Right lung (tissue), 2 donors: ENCODE measurements at regions not wholly inside any gene's neighbourhood (a gene's known extent, or its start where the extent isn't known, plus 50 kb on each side); places are given as distances from the start of the nearest gene placed in this dataset.

Source experiments
- DNase-seq, 2 donors: peaks; one replicate each; pipeline ENCODE4 v3.0.0-alpha.2; 2013

DNA sequence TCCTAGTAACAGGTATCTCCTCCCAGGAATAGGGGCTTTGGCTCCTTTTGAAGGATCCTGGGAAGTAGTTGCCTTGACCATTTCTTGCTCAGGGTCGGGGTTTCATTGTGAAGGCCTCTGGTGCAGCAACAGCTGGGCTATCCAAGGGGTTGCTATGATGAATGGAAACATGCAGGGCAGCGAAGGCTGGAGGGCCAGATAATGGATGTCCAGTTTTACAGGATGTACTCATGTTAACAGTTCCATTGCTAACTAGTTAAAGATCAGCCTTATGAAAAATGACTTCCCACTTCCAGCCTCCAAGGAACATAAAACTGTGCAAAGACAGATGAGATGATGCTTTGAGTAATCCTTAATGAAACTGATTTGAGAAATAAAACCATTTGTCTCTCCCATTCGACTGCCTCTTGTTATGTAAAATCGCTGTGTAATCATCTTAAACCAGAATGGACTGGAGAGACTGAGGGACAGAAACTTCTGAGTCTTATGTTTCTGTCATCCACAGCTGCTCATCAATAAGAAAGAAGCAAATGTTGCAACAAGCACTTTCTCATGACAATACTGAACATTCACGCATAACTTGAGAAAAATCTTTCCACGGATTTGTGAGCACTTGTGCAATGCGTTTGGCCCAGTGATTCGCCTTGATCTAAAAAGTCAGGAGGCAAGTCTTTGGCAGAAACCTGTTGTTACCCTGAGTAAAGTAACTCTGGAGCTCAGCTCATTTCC is 473.5 kb upstream of the RGMA start:
- no peak for DNase-seq

DNA sequence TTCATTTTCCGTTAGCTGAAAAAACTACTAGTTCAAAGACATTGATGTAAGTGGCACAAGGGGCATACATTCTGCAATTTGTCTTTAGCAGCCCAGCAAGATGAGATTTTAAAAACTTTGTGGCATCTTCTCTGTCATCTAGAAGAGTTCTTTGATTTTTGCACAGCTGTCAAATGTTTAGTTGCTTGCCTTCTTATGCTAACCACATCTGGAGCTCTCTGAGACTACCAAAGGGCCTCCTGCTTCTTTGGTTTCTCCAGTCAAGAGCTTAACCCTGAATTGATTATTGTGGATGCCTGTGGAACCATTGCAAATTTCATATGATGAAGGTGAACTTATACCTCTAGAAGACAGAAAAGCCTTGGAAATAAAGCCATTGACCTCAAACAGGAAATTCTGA is 468.7 kb upstream of the RGMA start:
- DNase-seq = no peak

DNA sequence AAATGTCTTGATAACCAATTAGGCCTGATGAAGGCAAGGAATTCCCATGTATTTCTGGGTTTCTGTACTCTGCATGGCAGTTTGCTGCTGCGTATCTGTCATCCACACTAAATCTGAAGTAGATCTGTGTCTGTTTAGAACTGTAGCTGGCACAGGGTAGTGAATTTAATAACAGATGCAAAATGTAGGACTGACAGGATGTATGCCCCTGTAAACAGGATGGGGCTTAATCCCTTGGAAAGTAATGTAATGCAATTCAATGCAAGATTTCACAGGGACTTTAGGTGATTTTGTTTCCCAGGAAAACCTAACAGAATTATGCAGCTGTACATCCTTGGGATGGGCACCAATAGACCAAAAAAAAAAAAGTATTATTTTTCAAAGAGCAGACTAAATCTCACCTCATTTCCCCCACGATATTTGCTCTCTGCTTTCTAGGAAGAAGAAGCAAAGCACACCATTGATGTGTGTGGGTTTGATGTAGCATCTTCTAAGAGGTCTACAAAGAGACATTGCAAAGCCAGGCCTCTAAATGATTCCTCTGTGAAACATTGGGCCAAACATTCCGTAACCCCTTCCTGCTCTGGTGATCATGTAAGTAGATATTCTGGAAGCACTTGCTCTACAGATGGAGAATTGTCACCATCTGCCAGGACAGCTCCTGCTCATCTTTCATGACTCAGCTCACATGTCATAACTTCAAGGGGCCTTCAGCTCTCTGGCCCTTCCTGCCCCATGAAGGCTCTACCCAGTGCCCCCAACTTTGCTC is 464.3 kb upstream of the RGMA start:
- DNase-seq = no peak

DNA sequence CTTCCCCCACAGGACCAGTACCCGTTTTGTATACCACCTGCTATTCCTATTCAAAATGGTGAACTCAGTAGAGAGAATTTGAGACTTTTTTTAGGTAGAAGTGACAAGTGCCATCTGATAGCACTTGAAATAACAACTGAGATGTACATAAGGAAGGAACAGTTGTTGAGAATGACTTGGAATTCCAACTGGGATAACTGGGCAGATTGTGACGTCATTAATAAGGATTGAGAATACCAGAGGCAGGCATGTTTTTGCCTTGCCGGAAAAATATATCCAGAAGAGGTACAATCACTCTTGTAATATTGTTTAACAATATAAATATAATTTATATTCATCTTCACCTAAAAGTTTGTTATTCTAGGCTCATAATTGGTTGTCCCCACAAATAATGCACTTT is 454.1 kb upstream of the RGMA start:
- no peak for DNase-seq

DNA sequence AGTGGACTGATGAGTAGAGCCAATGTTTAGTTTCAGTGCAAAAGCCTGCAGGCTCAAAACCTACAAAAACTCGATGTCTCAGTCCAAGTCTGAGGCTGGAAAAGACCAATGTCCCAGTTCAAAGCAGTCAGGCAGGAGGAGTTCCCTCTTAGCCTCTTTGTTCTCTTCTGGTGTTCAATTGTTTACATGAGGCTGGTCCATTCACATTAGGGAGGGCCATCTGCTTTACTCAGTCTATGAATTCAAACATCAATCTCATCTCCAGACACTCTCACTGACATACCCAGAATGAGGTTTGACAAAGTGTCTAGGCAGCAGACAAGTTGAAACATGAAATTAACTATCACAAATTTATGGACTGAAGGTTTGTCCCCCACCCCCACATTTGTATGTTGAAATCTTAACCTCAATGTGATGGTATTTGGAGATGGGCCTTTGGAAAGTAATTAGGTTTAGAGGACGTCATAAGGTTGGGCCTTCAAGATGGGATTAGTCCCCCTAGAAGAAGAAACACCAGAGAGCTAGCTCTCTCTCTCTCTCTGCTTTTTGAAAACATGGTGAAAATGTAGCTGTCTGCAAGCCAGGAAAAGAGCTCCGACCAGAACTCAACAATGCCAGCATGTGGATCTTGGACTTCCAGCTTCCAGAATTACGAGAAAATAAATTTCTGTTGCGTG is 438.5 kb upstream of the RGMA start:
- no peak for DNase-seq

DNA sequence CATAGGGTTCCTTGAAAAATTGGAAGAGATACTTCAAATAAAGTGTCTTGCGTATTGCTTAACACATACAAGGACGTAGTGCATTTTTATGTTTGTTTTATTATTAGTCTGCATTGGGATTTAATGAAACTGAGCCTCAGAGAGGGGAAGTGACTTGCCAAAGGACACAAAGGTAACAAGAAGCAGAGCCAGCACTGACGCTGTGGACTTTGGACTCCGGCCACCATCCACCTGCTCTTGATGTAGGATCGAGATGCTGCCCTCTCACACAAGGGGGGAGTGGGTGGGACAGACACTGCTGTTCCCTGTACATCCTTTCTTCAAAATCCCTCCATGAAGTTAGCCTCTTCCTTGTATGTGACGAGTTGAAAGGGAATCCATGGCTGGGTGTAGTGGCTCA is 435.4 kb upstream of the RGMA start:
- DNase-seq = no peak

DNA sequence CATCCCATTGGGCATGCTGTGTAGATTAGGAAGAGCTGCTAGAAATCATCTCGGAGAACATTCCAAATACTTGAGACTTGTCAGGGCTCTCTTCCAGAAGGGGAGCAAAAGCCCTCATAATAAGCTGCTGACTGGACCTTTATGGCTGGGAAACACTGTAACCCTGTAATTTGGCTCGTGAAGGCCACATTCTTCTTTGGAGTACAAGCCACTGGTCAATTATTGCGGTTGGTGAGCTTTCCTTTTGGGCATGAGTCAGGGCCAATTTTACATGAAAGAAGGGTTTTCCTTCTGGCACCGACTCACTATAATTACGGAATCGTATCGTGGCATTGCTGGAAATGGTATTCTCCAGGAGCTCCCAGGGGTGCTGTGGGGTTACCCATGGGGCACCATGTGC is 434.5 kb upstream of the RGMA start:
- DNase-seq = peak in 1 of 2 donors; percentile 4

DNA sequence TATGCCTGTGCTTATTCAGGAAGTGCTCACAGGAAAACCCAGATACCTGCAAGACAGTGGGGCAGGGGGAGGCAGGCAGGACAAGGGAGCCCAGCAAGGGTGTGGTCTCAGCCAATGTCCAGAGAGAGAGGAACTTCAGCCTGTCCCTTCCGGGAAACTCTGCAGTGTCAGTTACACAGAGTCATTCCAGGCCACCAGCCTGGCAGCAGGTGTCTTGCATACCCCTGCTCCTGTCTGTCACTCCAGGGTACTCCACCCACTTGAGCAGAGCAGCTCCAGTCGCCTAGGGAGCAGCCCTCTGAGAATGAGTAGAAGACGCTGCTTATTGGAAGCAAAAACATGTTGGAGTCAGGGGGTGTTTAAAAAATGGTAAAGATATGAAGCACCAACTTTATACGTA is 431.2 kb upstream of the RGMA start:
- no peak for DNase-seq

- no peak for DNase-seq
Observed at GRCh38 chr15:93519599-93519998, 430.6 kb upstream of the RGMA start.

DNA sequence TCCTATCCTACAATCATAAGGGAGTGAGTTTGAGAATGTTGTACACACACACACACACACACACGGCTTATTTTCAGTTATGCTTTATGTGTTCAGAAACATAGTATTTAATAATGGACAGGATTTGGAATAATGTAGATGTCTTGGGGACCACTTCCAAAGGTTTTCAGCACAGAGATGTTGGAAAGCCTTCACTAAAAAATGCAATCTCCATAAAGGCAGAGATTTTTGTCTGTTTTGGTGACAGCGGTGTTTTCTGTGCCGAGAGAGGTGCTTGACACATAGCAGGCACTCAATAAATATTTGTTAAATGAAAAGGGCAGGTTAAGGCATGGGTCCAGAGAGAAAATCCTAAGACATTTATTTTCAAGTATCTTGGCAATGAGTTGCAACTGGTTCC is 428.2 kb upstream of the RGMA start:
- no peak for DNase-seq

- DNase-seq = no peak
Observed at GRCh38 chr15:93515256-93516051, 426.4 kb upstream of the RGMA start.

GRCh38 chr15:93506646-93507045 is 417.6 kb upstream of the RGMA start:
- no peak for DNase-seq

DNA sequence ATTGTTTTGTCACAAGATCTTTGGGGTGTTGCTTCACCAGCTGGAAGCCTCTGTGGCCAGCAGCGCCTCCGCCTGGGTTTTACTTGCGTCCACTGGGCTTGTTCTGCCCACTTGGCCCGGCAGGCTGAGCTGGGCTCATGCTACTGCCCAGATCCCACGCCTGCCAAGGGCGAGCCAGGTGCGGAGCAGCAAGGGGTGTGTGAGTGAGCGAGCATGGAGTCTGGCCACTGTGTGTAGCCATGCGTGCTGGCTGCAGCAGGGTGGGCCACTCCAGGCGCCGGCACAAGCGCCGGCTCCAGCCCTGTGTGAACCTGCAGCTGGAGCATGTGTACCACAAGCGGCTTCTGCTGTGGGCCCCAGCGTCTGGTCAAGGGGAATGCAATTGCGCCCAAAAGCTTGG is 416.5 kb upstream of the RGMA start:
- no peak for DNase-seq

DNA sequence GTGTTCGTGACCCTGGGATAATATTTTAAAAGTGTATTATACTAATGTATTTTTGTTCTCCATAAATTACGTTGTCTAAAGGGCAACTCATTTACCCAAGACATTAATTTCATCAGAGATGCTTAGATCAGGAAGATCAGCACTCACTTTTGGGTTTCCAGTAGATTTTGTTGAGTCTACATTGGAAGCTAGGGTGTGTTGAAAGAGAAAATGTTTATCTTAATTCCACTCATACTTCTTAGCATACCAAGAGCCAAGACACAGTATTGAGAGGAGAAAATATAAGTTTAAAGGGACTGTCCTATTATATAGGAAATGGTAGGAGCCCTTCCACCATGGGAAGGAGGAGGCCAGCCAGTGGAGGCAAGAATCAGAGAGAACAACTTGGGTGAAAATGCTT is 412.9 kb upstream of the RGMA start:
- no peak for DNase-seq

- DNase-seq = no peak
Observed at GRCh38 chr15:93500155-93500554, 411.1 kb upstream of the RGMA start.

DNA sequence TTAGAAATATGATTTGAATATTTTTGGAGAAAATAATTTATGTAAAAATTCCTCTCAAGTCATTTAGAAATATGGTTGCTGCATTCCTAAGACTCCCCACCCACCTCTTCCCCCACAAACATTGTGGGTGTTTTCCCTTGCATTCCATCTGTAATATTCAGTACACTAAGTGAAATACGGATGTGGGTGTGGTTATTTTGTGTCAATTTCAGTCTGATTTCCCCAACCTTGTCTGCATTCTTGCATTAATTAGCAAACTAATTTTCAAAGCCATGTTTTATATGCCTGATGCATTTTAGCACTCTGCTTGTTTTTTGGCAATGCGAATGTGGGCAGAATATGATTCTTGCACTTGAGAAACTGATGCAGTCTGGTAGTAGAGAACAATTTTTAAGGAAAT is 408.3 kb upstream of the RGMA start:
- DNase-seq = no peak

DNA sequence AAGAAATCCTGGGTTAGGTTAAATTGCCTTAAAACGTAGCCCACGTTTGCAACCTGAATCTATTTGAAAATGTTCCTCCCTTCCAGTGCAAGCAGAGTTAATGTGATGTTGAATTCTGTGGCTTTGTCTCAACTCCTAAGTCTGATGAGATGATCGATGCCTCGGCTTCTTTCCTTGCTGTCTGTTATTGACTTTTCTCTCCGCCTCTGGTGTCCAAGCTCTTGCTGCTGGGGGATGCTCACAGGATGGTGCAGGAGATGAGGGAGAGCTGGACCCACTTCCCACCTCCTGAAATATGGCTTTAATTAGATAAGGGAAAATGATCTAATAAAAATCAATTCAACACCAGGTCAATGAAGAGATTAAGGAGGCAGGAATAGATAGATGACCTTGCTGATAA is 407.9 kb upstream of the RGMA start:
- no peak for DNase-seq

DNA sequence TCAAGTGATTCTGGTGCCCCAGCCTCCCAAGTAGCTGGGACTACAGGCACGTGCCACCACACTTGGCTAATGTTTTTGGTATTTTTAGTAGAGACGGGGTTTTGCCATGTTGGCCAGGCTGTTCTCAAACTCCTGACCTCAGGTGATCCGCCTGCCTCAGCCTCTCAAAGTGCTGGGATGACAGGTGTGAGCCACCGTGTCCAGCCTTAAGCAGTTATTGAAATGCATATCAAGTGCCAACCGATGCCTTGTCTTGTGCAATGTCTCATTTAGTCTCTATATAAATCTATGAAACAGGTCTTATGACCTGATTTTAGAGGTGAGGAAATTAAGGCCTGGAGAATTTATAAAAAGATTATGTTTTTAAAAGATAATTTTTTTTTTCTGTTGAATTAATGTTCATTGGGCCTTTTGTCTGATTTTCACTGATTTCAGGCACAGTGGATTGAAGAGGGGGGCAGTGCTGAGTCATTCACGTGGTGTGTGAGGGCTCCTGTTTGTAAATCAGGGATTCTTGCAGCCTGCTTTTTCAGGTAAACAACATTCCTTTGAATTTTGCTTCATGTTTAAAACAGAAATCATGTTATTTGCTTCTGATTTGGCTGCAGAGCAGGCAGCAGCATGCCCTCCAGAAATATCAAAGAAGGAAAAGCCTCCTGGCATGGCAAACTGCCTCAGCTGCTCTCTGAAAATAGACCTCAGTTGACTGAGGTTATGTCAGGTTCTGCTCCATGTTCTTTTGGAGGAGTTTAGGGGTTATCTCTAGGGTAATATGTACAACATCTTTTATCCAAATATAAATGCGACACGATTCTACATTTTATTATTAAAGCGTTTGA is 407.0 kb upstream of the RGMA start:
- no peak for DNase-seq

- no peak for DNase-seq
Observed at GRCh38 chr15:93493172-93493571, 404.2 kb upstream of the RGMA start.

- no peak for DNase-seq
Observed at GRCh38 chr15:93491291-93491690, 402.3 kb upstream of the RGMA start.

DNA sequence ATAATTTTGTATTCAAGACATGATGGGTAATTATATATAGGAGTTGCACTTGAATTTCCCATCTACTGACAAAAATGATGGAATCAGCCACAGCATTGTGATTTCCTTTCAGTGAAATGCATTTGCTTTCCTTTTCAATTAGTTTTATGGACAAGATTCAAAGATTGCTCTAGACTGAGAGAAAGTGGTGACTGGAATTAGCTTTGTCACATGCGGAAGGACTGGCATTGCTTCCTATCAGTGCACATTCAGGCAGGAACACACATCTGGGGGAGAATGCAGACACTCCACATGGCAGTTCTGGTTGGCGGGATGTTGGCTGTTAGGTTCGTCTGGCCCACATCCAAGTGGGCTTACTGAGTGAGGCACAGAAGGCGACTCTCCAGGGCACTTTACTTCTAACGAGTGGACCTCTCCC is 399.3 kb upstream of the RGMA start:
- no peak for DNase-seq
